B cell (primary cell): ENCODE measurements at regions not wholly inside any gene's neighbourhood (a gene's known extent, or its start where the extent isn't known, plus 50 kb on each side); places are given as distances from the start of the nearest gene placed in this dataset.

Source experiments
- EZH2 ChIP-seq: IDR thresholded peaks from 2 replicates; pipeline ENCODE4 v1.6.1; 2012; ENCODE audit warnings: borderline replicate concordance, low read depth, mild to moderate bottlenecking, moderate library complexity, low read length; ENCODE audit not compliant: insufficient read depth, poor library complexity, severe bottlenecking
- TF ChIP-seq, protein P1 (sequence below): fragments of 200-600 bp; IDR thresholded peaks from one replicate; pipeline ENCODE4 v1.8.0; 2022; ENCODE audit warnings: antibody characterized with exemption, mild to moderate bottlenecking

- TF ChIP-seq, protein P1, sequence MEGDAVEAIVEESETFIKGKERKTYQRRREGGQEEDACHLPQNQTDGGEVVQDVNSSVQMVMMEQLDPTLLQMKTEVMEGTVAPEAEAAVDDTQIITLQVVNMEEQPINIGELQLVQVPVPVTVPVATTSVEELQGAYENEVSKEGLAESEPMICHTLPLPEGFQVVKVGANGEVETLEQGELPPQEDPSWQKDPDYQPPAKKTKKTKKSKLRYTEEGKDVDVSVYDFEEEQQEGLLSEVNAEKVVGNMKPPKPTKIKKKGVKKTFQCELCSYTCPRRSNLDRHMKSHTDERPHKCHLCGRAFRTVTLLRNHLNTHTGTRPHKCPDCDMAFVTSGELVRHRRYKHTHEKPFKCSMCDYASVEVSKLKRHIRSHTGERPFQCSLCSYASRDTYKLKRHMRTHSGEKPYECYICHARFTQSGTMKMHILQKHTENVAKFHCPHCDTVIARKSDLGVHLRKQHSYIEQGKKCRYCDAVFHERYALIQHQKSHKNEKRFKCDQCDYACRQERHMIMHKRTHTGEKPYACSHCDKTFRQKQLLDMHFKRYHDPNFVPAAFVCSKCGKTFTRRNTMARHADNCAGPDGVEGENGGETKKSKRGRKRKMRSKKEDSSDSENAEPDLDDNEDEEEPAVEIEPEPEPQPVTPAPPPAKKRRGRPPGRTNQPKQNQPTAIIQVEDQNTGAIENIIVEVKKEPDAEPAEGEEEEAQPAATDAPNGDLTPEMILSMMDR = no peak
- TF ChIP-seq EZH2 = no peak
Measured at GRCh38 chr2:56831780-56832179, 648.0 kb downstream of the CCDC85A start.
